Nephron progenitor cell (in vitro differentiated cells): ENCODE measurements at regions not wholly inside any gene's neighbourhood (a gene's known extent, or its start where the extent isn't known, plus 50 kb on each side); places are given as distances from the start of the nearest gene placed in this dataset.

Experiments
- DNase-seq: peaks from one replicate; pipeline ENCODE4 v3.0.0; 2021
- H3K27ac Mint-ChIP-seq: 2 replicates; pipeline ENCODE4 v1.8.0; 2021; ENCODE audit warnings: mild to moderate bottlenecking, moderate library complexity, mixed read lengths
- H3K27me3 Mint-ChIP-seq: 2 replicates; pipeline ENCODE4 v1.8.0; 2021; ENCODE audit warnings: mild to moderate bottlenecking, low read depth, mixed read lengths; ENCODE audit not compliant: poor library complexity
- H3K36me3 Mint-ChIP-seq: 2 replicates; pipeline ENCODE4 v1.8.0; 2021; ENCODE audit warnings: low read depth, mixed read lengths
- H3K4me1 Mint-ChIP-seq: 2 replicates; pipeline ENCODE4 v1.8.0; 2021; ENCODE audit warnings: mixed read lengths
- H3K4me3 Mint-ChIP-seq: 2 replicates; pipeline ENCODE4 v1.8.0; 2021; ENCODE audit warnings: mild to moderate bottlenecking, moderate library complexity, mixed read lengths
- H3K9me3 Mint-ChIP-seq: 2 replicates; pipeline ENCODE4 v1.8.0; 2021; ENCODE audit warnings: mild to moderate bottlenecking, moderate library complexity, mixed read lengths
- CTCF ChIP-seq: fragments of 200-600 bp; sonication (generic); IDR thresholded peaks from 2 replicates; pipeline ENCODE4 v1.5.0; 2021; ENCODE audit warnings: antibody characterized with exemption

DNA sequence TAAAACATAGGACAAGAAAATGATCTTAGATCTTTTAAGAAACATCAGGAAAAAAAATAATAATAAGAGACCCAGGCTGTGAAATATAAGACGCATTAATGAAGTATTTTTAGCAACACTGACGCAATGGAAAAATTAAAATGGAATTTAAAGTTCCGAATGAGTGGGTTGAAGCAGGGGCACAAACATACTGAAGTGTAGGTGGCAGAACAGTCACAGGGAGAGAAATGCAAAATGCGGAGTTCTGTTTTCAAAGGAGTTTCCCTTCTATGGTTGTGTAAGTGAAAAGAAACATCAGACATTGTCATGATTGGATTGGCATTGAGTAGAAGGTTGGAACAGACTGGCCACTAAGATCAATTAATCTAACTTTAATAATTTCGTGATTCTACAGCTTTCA is 159.8 kb downstream of the CYSLTR2 start:
- H3K27me3 Mint-ChIP-seq, result no peaks in the 10 kb centered on the region
- DNase-seq, result no peak
- no peaks in the 10 kb centered on the region for H3K36me3 Mint-ChIP-seq
- H3K9me3 Mint-ChIP-seq, result peaks cover 12% of the 10 kb centered on the region
- no peak for TF ChIP-seq CTCF
- no peak overlapping the region for H3K4me3 Mint-ChIP-seq
- H3K27ac Mint-ChIP-seq, result no peak overlapping the region
- peaks cover 14% of the 10 kb centered on the region for H3K4me1 Mint-ChIP-seq

GRCh38 chr13:48816700-48817099 is 159.0 kb upstream of the FNDC3A start:
- H3K27ac Mint-ChIP-seq, result peak overlapping the region; percentile 4
- H3K4me3 Mint-ChIP-seq, result no peak overlapping the region
- TF ChIP-seq CTCF, result no peak
- H3K36me3 Mint-ChIP-seq, result no peaks in the 10 kb centered on the region
- H3K4me1 Mint-ChIP-seq, result peaks cover 19% of the 10 kb centered on the region
- no peaks in the 10 kb centered on the region for H3K27me3 Mint-ChIP-seq
- DNase-seq, result no peak
- H3K9me3 Mint-ChIP-seq, result peaks cover 9% of the 10 kb centered on the region

DNA sequence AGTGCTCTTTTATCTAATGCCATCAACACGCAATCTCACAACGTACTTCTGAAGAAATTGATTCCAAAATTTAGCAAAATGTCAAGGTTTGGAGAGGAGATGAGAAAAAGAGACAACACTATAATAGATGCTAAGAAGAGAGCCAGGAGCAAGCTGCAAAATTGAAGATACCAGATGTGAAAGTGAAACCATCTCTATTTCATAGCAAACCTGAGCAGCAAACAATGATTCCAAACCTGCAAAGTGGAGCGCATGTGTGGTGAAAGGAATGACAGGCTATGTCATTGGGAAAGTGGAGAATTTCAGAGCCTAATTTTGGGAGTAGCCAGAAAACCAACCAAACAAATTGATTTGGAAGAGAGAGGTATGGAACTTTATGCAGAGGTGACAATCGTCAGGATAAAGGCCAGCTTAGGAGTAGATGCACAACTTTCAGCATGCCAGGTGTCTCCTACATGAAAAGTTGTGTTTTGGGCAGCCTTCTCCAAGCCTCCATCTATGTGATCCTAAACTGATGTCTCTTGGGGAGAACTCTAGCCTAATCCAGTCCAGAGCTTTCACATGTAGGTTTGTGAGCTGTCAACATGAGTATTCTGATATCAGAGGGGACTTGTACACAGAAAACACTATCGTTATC is 158.4 kb upstream of the FNDC3A start:
- Mint-ChIP-seq H3K9me3 (peaks cover 6% of the 10 kb centered on the region), H3K36me3 (no peaks in the 10 kb centered on the region), H3K27ac (peak overlapping the region; percentile 4), H3K4me3 (no peak overlapping the region), H3K4me1 (peaks cover 19% of the 10 kb centered on the region), H3K27me3 (no peaks in the 10 kb centered on the region)
- DNase-seq, result no peak
- no peak for TF ChIP-seq CTCF

- peak; percentile 9 for DNase-seq
- Mint-ChIP-seq H3K27me3 (peaks cover 3% of the 10 kb centered on the region), H3K4me3 (no peak overlapping the region), H3K27ac (no peak overlapping the region), H3K9me3 (no peaks in the 10 kb centered on the region), H3K4me1 (peaks cover 19% of the 10 kb centered on the region), H3K36me3 (no peaks in the 10 kb centered on the region)
- TF ChIP-seq CTCF, result no peak
These were observed 157.0 kb upstream of the FNDC3A start for GRCh38 chr13:48818495-48819356.

GRCh38 chr13:48819376-48819775 is 156.3 kb upstream of the FNDC3A start:
- no peak for DNase-seq
- peaks cover 19% of the 10 kb centered on the region for H3K4me1 Mint-ChIP-seq
- no peaks in the 10 kb centered on the region for H3K36me3 Mint-ChIP-seq
- TF ChIP-seq CTCF, result no peak
- peaks cover 3% of the 10 kb centered on the region for H3K27me3 Mint-ChIP-seq
- no peak overlapping the region for H3K4me3 Mint-ChIP-seq
- no peak overlapping the region for H3K27ac Mint-ChIP-seq
- H3K9me3 Mint-ChIP-seq, result no peaks in the 10 kb centered on the region
